ENCODE measurements at regions not wholly inside any gene's neighbourhood (a gene's known extent, or its start where the extent isn't known, plus 50 kb on each side); places are given as distances from the start of the nearest gene placed in this dataset.

- TF ChIP-seq CTCF (IDR thresholded peaks at IDR 0.05; ENCODE audit: insufficient read depth, low read length), result no peak
- H3K4me3 ChIP-seq (ENCODE audit: low read depth, low read length), result no peak overlapping the region
- no peak for DNase-seq (ENCODE audit: low read depth)
Measured at GRCh38 chr5:167051402-167051768, 1240.1 kb upstream of the WWC1 start.

- no peak for TF ChIP-seq CTCF (IDR thresholded peaks at IDR 0.05; ENCODE audit: insufficient read depth, low read length)
- DNase-seq (ENCODE audit: low read depth), result no peak
- H3K4me3 ChIP-seq (ENCODE audit: low read depth, low read length), result no peak overlapping the region
Measured at GRCh38 chr5:167052791-167053190, 1238.7 kb upstream of the WWC1 start.

- peak; percentile 5 for DNase-seq (ENCODE audit: low read depth)
- TF ChIP-seq CTCF (IDR thresholded peaks at IDR 0.05; ENCODE audit: insufficient read depth, low read length), result no peak
- H3K4me3 ChIP-seq (ENCODE audit: low read depth, low read length), result no peak overlapping the region
Measured at GRCh38 chr5:167057665-167058064, 1233.8 kb upstream of the WWC1 start.

GRCh38 chr5:167061695-167062094 is 1229.8 kb upstream of the WWC1 start:
- TF ChIP-seq CTCF (IDR thresholded peaks at IDR 0.05; ENCODE audit: insufficient read depth, low read length), result no peak
- no peak overlapping the region for H3K4me3 ChIP-seq (ENCODE audit: low read depth, low read length)

GRCh38 chr5:167063116-167063515 is 1228.3 kb upstream of the WWC1 start:
- DNase-seq (ENCODE audit: low read depth), result no peak
- TF ChIP-seq CTCF (IDR thresholded peaks at IDR 0.05; ENCODE audit: insufficient read depth, low read length), result no peak
- no peak overlapping the region for H3K4me3 ChIP-seq (ENCODE audit: low read depth, low read length)

More at GRCh38 chr5:167061695-167062094, 1229.8 kb upstream of the WWC1 start:
- no peak for DNase-seq (ENCODE audit: low read depth)

GRCh38 chr5:167063788-167064187 is 1227.7 kb upstream of the WWC1 start:
- no peak for TF ChIP-seq CTCF (IDR thresholded peaks at IDR 0.05; ENCODE audit: insufficient read depth, low read length)
- H3K4me3 ChIP-seq (ENCODE audit: low read depth, low read length), result no peak overlapping the region
- no peak for DNase-seq (ENCODE audit: low read depth)

GRCh38 chr5:167064198-167064776 is 1227.2 kb upstream of the WWC1 start:
- H3K4me3 ChIP-seq (ENCODE audit: low read depth, low read length), result no peak overlapping the region
- DNase-seq (ENCODE audit: low read depth), result no peak
- no peak for TF ChIP-seq CTCF (IDR thresholded peaks at IDR 0.05; ENCODE audit: insufficient read depth, low read length)
